HG02759 (cell line): ENCODE measurements at regions not wholly inside any gene's neighbourhood (a gene's known extent, or its start where the extent isn't known, plus 50 kb on each side); places are given as distances from the start of the nearest gene placed in this dataset.
"Not testable (repeated sequence)": the region's sequence is repeated elsewhere in the genome, so short reads cannot be mapped to it uniquely, and the experiment has no call there.

ENCODE experiments used
- ATAC-seq: cut with Tn5 transposase; IDR thresholded peaks from one replicate; pipeline ENCODE4 v1.9.1; 2021; ENCODE audit warnings: mild to moderate bottlenecking, moderate library complexity; ENCODE audit not compliant: unreplicated experiment

GRCh38 chrX:131219271-131219670 is 69.8 kb downstream of the IGSF1 start:
- no peak for ATAC-seq

DNA sequence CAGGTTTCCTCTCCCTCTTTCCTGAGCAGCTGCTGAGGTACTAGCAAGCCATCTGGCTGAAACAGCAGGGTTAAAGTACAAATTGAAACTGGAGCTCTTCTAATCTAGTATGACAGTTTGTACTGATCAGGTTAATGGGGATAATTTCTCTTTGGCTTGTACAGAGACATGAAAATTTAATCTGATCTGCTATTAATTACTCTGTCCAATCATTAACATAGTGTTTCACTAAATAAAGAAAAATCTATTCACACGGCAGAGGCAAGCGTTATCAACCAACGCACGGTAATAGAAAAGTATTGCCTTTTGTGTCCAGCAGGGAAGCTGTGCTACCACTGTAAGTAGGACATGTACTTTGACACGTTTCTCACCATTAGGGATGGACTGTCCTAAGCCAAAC is 71.1 kb downstream of the IGSF1 start:
- ATAC-seq, result no peak

DNA sequence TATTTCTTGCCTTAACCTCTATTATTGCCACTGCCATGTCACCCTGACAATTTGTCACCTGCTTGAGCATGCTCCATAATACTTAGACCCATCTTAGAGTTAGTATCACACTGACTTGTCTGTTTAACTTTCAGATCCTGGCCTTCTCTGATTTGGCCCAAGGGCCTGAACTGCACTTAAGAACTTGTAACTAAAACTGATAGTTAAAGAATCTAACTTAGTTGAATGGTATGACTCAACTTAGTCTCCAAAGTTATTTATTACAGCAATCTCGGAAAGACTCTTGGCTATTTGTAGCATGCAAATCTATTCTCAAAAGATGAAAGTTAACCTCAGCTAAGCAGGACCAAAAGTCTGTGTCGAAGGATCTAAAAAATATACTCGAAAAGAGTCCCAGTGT is 72.3 kb downstream of the IGSF1 start:
- ATAC-seq, result peak; percentile 72

DNA sequence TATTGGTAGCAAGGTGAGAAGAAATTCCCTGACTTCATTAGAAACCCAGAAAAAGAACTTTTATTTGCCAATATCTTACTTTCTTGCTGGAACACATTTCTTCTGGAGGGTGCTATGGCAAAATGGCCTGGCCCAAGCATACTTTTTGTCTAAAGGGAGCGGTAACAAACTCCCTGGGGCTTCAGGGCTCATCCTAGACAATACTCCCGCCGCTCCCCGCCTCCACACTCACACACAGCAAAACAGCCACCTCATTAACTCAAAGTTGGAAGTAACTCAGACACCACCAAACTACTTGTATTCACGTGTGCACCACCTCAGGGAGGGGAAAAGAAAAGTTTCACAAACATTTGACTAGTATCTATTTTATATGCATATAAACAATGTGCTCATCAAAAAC is 75.7 kb downstream of the IGSF1 start:
- no peak for ATAC-seq

DNA sequence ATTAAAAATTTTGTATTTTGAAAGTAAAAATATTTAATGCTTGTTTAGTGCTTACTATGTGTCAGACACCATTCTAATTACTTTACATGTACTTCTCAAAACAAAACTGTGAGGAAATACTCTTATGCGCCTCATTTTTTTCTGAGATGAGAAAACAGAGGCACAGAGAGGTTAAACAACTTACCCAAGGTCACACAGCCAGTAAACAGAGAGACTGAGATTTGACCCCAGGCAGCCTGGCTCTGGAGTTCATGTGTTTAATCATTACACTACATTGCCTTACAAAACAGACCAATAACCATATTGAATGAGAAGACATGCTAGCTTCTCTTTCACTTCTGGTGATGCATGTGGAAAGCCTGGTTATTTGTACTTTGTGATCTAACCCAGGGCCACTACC is 86.3 kb downstream of the IGSF1 start:
- no peak for ATAC-seq

- ATAC-seq, result no peak
Measured at GRCh38 chrX:131201986-131202385, 87.1 kb downstream of the IGSF1 start.

GRCh38 chrX:131199091-131199490 is 90.0 kb downstream of the IGSF1 start:
- no peak for ATAC-seq

GRCh38 chrX:131187206-131187605 is 101.9 kb downstream of the IGSF1 start:
- no peak for ATAC-seq

DNA sequence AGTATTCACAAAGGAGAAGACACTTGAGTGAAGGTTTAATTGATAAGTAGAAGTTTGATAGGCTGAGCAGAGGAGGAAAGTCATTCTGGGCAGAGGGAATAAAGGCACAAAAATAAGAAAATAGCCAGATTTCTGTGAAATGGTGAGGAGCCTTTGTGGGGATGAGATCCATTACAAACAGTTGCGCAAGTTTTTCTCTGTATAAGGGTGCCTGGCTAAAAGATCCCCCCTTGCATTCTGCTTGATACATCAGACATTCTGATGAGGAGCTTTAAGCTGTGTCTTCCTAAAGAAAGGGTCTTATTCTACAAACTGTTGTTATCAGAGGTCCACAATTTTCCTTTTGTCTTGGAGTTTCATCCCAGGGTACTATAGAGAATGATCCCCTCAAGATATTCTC is 112.0 kb downstream of the ARHGAP36 start:
- no peak for ATAC-seq

GRCh38 chrX:131163645-131164044 is 105.5 kb downstream of the ARHGAP36 start:
- not testable (repeated sequence) for ATAC-seq

DNA sequence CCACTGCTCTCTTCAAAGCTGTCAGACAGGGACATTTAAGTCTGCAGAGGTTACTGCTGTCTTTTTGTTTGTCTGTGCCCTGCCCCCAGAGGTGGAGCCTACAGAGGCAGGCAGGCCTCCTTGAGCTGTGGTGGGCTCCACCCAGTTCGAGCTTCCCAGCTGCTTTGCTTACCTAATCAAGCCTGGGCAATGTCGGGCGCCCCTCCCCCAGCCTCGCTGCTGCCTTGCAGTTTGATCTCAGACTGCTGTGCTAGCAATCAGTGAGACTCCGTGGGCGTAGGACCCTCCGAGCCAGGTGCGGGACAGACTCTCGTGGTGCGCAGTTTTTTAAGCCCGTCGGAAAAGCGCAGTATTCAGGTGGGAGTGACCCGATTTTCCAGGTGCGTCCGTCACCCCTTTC is 99.5 kb downstream of the ARHGAP36 start:
- not testable (repeated sequence) for ATAC-seq

DNA sequence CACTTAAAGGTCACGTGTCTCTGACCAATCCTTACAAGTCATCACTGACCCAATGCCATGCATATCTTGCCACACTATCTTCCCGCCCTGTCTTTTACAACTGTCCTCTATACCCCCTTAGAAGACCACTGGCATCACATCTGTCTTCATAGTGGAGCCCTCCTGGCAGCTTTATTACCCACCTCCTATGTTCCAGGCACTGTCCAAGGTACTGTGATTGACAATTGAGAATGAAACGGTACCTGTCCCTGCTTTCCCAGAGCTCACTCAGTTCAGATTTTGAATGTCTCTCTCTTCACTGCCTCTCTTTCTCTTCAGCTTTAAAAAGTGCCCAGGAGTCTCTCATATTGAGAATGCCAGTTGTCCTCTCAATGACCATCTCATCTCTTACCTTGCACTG is 88.6 kb downstream of the ARHGAP36 start:
- no peak for ATAC-seq
